Endothelial cell of umbilical vein (primary cell): ENCODE measurements at regions not wholly inside any gene's neighbourhood (a gene's known extent, or its start where the extent isn't known, plus 50 kb on each side); places are given as distances from the start of the nearest gene placed in this dataset.

ENCODE experiments used
- BruUV-seq: library from RNA; stranded (reverse); fragments of 400-500 nt; replicated peaks from 2 replicates; lab custom pipeline; 2021; lab: Mats Ljungman, UMichigan
- CTCF ChIA-PET: fragments of 300-600, 350-600 bp; sonication (Branson Sonifier 250); formaldehyde crosslinking; loops from one replicate; lab custom pipeline; 2021; ENCODE audit warnings: antibody characterized with exemption, inconsistent platforms; lab: Charles Lee
- POLR2A ChIA-PET: fragments of 300-600, 350-600 bp; sonication (Branson Sonifier 250); formaldehyde crosslinking; loops from one replicate; lab custom pipeline; 2021; ENCODE audit warnings: antibody characterized with exemption, inconsistent platforms; lab: Charles Lee
- DNase-seq: peaks from one replicate; pipeline ENCODE4 v3.0.0-alpha.2; 2011; ENCODE audit warnings: low read depth, low spot score
- FAIRE-seq: peaks from 2 replicates; lab custom pipeline; 2011; peaks lifted over from hg19 to GRCh38; lab: Jason Lieb, UNC
- H2AFZ ChIP-seq: 2 replicates; pipeline ENCODE4 v1.6.0; 2012; ENCODE audit warnings: low read depth, low read length, control low read depth, inconsistent platforms
- H3K27ac ChIP-seq: 2 replicates; pipeline ENCODE4 v1.5.1; 2011; ENCODE audit warnings: low read depth, mild to moderate bottlenecking, control low read depth, low read length, moderate library complexity; ENCODE audit not compliant: insufficient read depth
- H3K27me3 ChIP-seq, 2 experiments: 2 replicates each; pipeline versions ENCODE4 v1.6.0 to v1.6.1; 2011; ENCODE audit warnings: low read length in 2 of 2, mixed read lengths in 1 of 2; ENCODE audit not compliant: control insufficient read depth in 2 of 2, insufficient read depth in 2 of 2
- H3K36me3 ChIP-seq, 2 experiments: 2 replicates in 1 of 2; 3 replicates in 1 of 2; pipeline ENCODE4 v1.5.1; 2011; ENCODE audit warnings: low read length in 2 of 2, mild to moderate bottlenecking in 1 of 2, moderate library complexity in 1 of 2; ENCODE audit not compliant: control insufficient read depth in 2 of 2, insufficient read depth in 2 of 2; ENCODE audit errors: extremely low read depth in 1 of 2
- H3K4me1 ChIP-seq: 3 replicates; pipeline ENCODE4 v1.5.1; 2011; ENCODE audit warnings: mild to moderate bottlenecking, low read length; ENCODE audit not compliant: control insufficient read depth, insufficient read depth; ENCODE audit errors: extremely low read depth
- H3K4me2 ChIP-seq: 2 replicates; pipeline ENCODE4 v1.6.1; 2011; ENCODE audit warnings: low read length, control low read depth, mixed read lengths; ENCODE audit not compliant: insufficient read depth
- H3K4me3 ChIP-seq, 3 experiments: fragments of 200-600 bp in 1 of 3; sonication (generic), shearing (Covaris generic) in 1 of 3; replicated peaks in 1 of 3; 2 replicates each; pipeline ENCODE4 v1.5.1; 2011 to 2016; ENCODE audit warnings: control low read depth in 3 of 3, low read length in 3 of 3, mild to moderate bottlenecking in 2 of 3, inconsistent platforms in 1 of 3, low read depth in 1 of 3, moderate library complexity in 1 of 3; ENCODE audit not compliant: insufficient read depth in 1 of 3
- H3K79me2 ChIP-seq: 2 replicates; pipeline ENCODE4 v1.6.0; 2012; ENCODE audit warnings: low read length, inconsistent platforms; ENCODE audit not compliant: control insufficient read depth, insufficient read depth
- H3K9ac ChIP-seq: replicated peaks from 2 replicates; pipeline ENCODE3; 2011; ENCODE audit warnings: low read length, control low read depth; ENCODE audit not compliant: insufficient read depth; ENCODE audit errors: extremely low read depth
- H3K9me1 ChIP-seq: replicated peaks from 3 replicates; pipeline ENCODE4 v1.6.0; 2011; ENCODE audit warnings: mild to moderate bottlenecking, low read length; ENCODE audit not compliant: control insufficient read depth, insufficient read depth; ENCODE audit errors: extremely low read depth
- H3K9me3 ChIP-seq: replicated peaks from 2 replicates; pipeline ENCODE4 v1.5.1; 2012; ENCODE audit warnings: low read length, inconsistent platforms; ENCODE audit not compliant: control insufficient read depth, insufficient read depth
- H4K20me1 ChIP-seq: replicated peaks from 2 replicates; pipeline ENCODE3; 2011; ENCODE audit warnings: mild to moderate bottlenecking, low read length; ENCODE audit not compliant: control insufficient read depth, insufficient read depth; ENCODE audit errors: extremely low read depth
- EZH2 ChIP-seq: IDR thresholded peaks from 2 replicates; pipeline ENCODE4 v1.6.1; 2012; ENCODE audit warnings: borderline replicate concordance, low read depth, mild to moderate bottlenecking, moderate library complexity, low read length, inconsistent platforms; ENCODE audit not compliant: severe bottlenecking
- FOS ChIP-seq: IDR thresholded peaks from 2 replicates; pipeline ENCODE4 v1.6.1; 2011; ENCODE audit warnings: mild to moderate bottlenecking, low read length, moderate library complexity, borderline replicate concordance; ENCODE audit not compliant: insufficient read depth
- GATA2 ChIP-seq: IDR thresholded peaks from 2 replicates; pipeline ENCODE4 v1.7.0; 2011; ENCODE audit warnings: low read depth, mild to moderate bottlenecking, moderate library complexity, mixed read lengths, low read length; ENCODE audit not compliant: insufficient read length, insufficient read depth
- JUN ChIP-seq: IDR thresholded peaks from 2 replicates; pipeline ENCODE4 v1.6.1; 2011; ENCODE audit warnings: borderline replicate concordance, low read depth; ENCODE audit not compliant: insufficient read length, insufficient read depth
- MYC ChIP-seq: IDR thresholded peaks from one replicate; pipeline ENCODE4 v1.6.1; 2011; ENCODE audit warnings: mild to moderate bottlenecking, low read depth, low read length
- POLR2A ChIP-seq: IDR thresholded peaks from 2 replicates; pipeline ENCODE4 v1.6.1; 2012; ENCODE audit warnings: low read depth, mild to moderate bottlenecking, control low read depth, low read length
- POLR2AphosphoS5 ChIP-seq: IDR thresholded peaks from 2 replicates; pipeline ENCODE4 v1.6.1; 2012; ENCODE audit warnings: low read depth, mild to moderate bottlenecking, control low read depth, low read length, moderate library complexity; ENCODE audit not compliant: insufficient read depth
- dilution Hi-C: fragments of 300-500 bp; cut with MboI; formaldehyde crosslinking; loops from one replicate; pipeline ENCODE4 v1.15.0; 2019; ENCODE audit warnings: low sequenced_read_pairs; ENCODE audit not compliant: extremely low pct_ligation_motif_present
- intact Hi-C: fragments of 100-400 bp; cut with micrococcal nuclease; formaldehyde crosslinking; loops from one replicate; pipeline ENCODE4 v1.10.0; 2022
- TF ChIP-seq, protein P1 (sequence below): IDR thresholded peaks from 2 replicates; pipeline ENCODE4 v1.6.1; 2011; ENCODE audit not compliant: insufficient read depth, insufficient read length

DNA sequence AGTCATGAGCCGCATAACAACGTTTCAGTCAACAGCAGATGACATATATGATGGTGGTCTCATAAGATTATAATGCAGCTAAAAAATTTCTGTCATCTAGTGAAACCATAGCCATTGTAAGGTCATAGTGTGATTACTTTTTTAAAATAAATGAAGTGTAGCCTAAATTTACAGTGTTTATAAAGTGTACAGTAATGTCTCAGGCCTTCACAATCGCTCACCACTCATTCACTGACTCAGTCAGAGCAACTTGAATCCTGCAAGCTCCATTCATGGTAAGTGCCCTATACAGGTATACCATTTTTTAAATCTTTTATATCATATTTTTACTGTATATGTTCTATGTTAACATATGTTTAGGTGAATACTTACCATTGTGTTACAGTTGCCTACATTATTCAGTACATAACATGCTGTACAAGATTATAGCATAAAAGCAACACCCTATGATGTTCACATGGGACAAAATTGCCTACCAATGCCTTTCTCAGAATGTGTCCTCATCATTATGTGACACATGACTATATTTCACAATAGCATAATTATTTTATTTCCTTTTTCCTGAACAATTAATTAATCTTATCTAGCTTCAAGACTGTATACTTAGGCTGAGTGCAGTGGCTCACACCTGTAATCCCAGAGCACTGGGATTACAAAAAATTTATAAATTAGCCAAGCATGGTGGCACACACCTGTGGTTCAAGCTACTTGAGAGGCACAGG is 1115.9 kb upstream of the ZEB2 start:
- no peaks in the 10 kb centered on the region for H4K20me1 ChIP-seq
- H3K9me3 ChIP-seq = no peaks in the 10 kb centered on the region
- no peak overlapping the region for H3K27ac ChIP-seq
- H3K36me3 ChIP-seq = no peaks in the 10 kb centered on the region
- dilution Hi-C loops = no loop called here
- H3K27me3 ChIP-seq = no peaks in the 10 kb centered on the region
- no peak overlapping the region for H3K4me3 ChIP-seq
- H3K9ac ChIP-seq = no peak overlapping the region
- no TSS peak for BruUV-seq
- no peak for FAIRE-seq
- CTCF ChIA-PET = no interaction called here
- POLR2A ChIA-PET = no interaction called here
- intact Hi-C loops = no loop called here
- no peaks in the 10 kb centered on the region for H3K4me1 ChIP-seq
- no peak for TF ChIP-seq FOS
- TF ChIP-seq, protein P1, sequence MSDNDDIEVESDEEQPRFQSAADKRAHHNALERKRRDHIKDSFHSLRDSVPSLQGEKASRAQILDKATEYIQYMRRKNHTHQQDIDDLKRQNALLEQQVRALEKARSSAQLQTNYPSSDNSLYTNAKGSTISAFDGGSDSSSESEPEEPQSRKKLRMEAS = no peak
- no peak for TF ChIP-seq POLR2AphosphoS5
- TF ChIP-seq GATA2 = no peak
- TF ChIP-seq MYC = no peak
- no peak for TF ChIP-seq POLR2A
- no peak for TF ChIP-seq EZH2
- H3K9me1 ChIP-seq = no peaks in the 10 kb centered on the region
- DNase-seq = no peak
- H3K79me2 ChIP-seq = no peaks in the 10 kb centered on the region
- no peak overlapping the region for H2AFZ ChIP-seq
- H3K4me2 ChIP-seq = no peak overlapping the region

DNA sequence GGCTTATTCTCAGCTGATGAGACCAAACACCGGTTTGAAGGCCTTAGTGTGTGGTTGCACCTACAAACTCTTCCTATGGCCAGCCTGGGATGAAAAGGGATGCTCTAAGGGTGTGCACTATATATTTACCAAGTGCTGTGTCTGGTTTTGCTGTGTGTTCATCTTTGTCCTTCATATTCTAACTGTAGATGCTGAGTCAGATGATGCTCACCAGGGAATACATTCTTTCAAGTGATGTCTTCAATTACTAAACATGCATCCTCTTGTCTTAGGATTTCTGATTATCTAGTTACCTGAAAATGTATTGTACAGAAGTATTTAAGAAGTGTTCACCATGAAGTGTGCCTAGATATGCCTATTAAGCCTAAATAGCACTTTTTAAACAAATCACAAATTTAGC is 1111.6 kb upstream of the ZEB2 start:
- Histone ChIP-seq H3K4me1 (no peaks in the 10 kb centered on the region), H3K9ac (no peak overlapping the region), H2AFZ (no peak overlapping the region), H3K27ac (no peak overlapping the region), H3K27me3 (no peaks in the 10 kb centered on the region), H4K20me1 (no peaks in the 10 kb centered on the region), H3K36me3 (no peaks in the 10 kb centered on the region), H3K4me3 (no peak overlapping the region), H3K9me3 (no peaks in the 10 kb centered on the region), H3K4me2 (no peak overlapping the region), H3K79me2 (no peaks in the 10 kb centered on the region), H3K9me1 (no peaks in the 10 kb centered on the region)
- DNase-seq = no peak
- CTCF ChIA-PET = interaction anchor here (1.4 kb wide), 1 partner anchor 16 kb away, joined by 4 read pairs; no protein-coding TSS in a partner anchor
- POLR2A ChIA-PET = no interaction called here
- intact Hi-C loops (no loop called here), dilution Hi-C loops (no loop called here)
- no TSS peak for BruUV-seq
- TF ChIP-seq MYC (no peak), JUN (no peak), GATA2 (no peak), EZH2 (no peak), FOS (no peak), POLR2AphosphoS5 (no peak)
- FAIRE-seq = no peak
